Thyroid gland (tissue), 4 donors: ENCODE measurements at regions not wholly inside any gene's neighbourhood (a gene's known extent, or its start where the extent isn't known, plus 50 kb on each side); places are given as distances from the start of the nearest gene placed in this dataset.

Source experiments
- DNase-seq, 2 donors: peaks; one replicate each; pipeline ENCODE4 v3.0.0-alpha.2; 2019
- H3K27ac ChIP-seq, 3 donors: fragments of 200-600 bp; sonication (generic); 1 replicate in 2 of 3; 2 replicates in 1 of 3; pipeline ENCODE4 v1.5.1; 2016 to 2019; ENCODE audit warnings: mild to moderate bottlenecking in 1 of 3, moderate library complexity in 1 of 3
- H3K27me3 ChIP-seq: fragments of 200-600 bp; sonication (generic); one replicate; pipeline ENCODE4 v1.5.1; 2019
- H3K36me3 ChIP-seq, 2 donors: fragments of 200-600 bp; sonication (generic); one replicate each; pipeline ENCODE4 v1.5.1; 2016 to 2019
- H3K4me1 ChIP-seq, 2 donors: fragments of 200-600 bp; sonication (generic); one replicate each; pipeline ENCODE4 v1.5.1; 2017 to 2019
- H3K4me3 ChIP-seq, 3 donors: fragments of 200-600 bp; sonication (generic); replicated peaks in 1 of 3; 1 replicate in 2 of 3; 2 replicates in 1 of 3; pipeline ENCODE4 v1.5.1; 2016; ENCODE audit warnings: mild to moderate bottlenecking in 1 of 3
- H3K9me3 ChIP-seq: fragments of 200-600 bp; sonication (generic); one replicate; pipeline ENCODE4 v1.5.1; 2017
- POLR2A ChIP-seq, 2 donors: fragments of 450-650 bp; IDR thresholded peaks; one replicate each; pipeline ENCODE4 v1.6.1; 2017; ENCODE audit warnings: antibody characterized with exemption in 2 of 2, mild to moderate bottlenecking in 2 of 2, moderate library complexity in 1 of 2
- WGBS, 2 donors: methylation state at CpG; one replicate each; pipeline ENCODE4 v1.1.5; 2017; 5-methylcytosine and 5-hydroxymethylcytosine counted together
- intact Hi-C: fragments of 100-400 bp; cut with DNase I; formaldehyde crosslinking; loops from one replicate; pipeline ENCODE4 v1.15.1; 2023
- TF ChIP-seq, protein P1 (sequence below), 6 experiments: fragments of 200-600 bp in 3 of 6; fragments of 450-650 bp in 3 of 6; sonication (generic) in 3 of 6; IDR thresholded peaks; one replicate each; pipeline ENCODE4 v1.5.1; 2016 to 2019; ENCODE audit warnings: antibody characterized with exemption in 6 of 6, mild to moderate bottlenecking in 2 of 6, inconsistent platforms in 1 of 6, moderate library complexity in 1 of 6

GRCh38 chr10:35765066-35765527, 123.0 kb upstream of the FZD8 start:
- Histone ChIP-seq H3K4me3 (no peak overlapping the region), H3K36me3 (no peaks in the 10 kb centered on the region), H3K27me3 (no peaks in the 10 kb centered on the region), H3K4me1 (no peaks in the 10 kb centered on the region), H3K9me3 (no peaks in the 10 kb centered on the region), H3K27ac (no peak overlapping the region)
- WGBS, 2 donors: 45 to 51% methylated on average over 24 of the region's 24 CpGs
- TF ChIP-seq, protein P1, sequence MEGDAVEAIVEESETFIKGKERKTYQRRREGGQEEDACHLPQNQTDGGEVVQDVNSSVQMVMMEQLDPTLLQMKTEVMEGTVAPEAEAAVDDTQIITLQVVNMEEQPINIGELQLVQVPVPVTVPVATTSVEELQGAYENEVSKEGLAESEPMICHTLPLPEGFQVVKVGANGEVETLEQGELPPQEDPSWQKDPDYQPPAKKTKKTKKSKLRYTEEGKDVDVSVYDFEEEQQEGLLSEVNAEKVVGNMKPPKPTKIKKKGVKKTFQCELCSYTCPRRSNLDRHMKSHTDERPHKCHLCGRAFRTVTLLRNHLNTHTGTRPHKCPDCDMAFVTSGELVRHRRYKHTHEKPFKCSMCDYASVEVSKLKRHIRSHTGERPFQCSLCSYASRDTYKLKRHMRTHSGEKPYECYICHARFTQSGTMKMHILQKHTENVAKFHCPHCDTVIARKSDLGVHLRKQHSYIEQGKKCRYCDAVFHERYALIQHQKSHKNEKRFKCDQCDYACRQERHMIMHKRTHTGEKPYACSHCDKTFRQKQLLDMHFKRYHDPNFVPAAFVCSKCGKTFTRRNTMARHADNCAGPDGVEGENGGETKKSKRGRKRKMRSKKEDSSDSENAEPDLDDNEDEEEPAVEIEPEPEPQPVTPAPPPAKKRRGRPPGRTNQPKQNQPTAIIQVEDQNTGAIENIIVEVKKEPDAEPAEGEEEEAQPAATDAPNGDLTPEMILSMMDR (IDR thresholded peaks at IDR 0.05): no peak
- no peak for TF ChIP-seq POLR2A (IDR thresholded peaks at IDR 0.05)
- intact Hi-C loops: no loop called here
- DNase-seq: peak; percentile 6 to 8

DNA sequence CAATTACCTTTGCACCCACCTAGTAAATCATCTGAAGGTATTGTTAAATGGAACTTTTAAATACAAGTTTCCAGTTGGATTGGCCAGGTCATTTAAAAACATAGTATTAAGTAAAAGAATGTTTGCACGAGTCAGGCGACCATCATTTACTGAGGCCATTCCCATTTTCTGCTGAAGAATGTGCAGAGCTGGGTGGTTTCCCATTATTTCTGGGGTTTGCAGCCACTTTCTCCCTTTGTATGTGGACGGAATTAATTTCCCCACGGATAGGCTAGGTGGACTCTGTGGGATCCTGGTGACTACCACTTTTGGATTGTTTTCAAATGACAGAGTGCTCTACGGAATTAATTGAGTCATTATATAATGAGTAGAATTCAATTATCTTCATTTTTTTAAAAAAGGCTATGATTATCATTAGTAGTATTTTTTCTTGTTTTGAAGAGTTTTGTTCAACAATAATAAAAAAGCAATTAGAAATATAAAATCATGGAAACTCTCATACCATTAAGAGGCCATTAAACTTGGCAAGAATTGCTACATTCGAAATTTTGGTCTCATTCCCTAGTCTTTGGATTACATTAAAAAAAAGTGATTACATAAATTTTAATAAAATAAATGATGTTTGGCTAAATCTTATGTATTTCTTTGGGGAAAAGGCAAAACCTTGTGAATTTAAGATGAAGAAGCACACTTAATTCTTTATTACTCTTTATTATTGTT, 120.4 kb upstream of the FZD8 start:
- Histone ChIP-seq H3K36me3 (no peaks in the 10 kb centered on the region), H3K27me3 (no peaks in the 10 kb centered on the region), H3K27ac (no peak overlapping the region), H3K9me3 (no peaks in the 10 kb centered on the region), H3K4me1 (no peaks in the 10 kb centered on the region), H3K4me3 (no peak overlapping the region)
- TF ChIP-seq, protein P1 (IDR thresholded peaks at IDR 0.05): no peak
- TF ChIP-seq POLR2A (IDR thresholded peaks at IDR 0.05): no peak
- no peak for DNase-seq
- WGBS, 2 donors: 76 to 85% methylated on average over 6 of the region's 6 CpGs
- intact Hi-C loops: no loop called here

DNA sequence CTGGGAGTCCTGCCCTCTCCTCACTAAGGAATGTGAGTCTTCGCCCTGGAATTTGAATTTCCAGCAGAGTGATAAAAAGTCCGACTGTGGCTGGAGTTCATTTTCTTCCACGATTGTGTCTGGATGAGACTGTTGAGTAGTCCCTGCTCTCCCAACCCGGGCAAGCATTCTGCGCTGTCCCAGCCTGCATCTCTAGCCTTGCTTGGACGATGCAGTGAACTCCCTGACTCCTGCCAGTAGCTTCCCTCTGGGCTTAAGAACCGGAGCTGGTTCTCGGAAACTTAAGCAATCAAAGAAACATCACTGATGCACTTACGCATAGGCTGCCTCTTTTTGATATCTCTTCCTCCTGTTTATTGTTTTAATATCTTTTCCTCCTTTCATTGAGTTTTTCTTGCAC, 116.0 kb upstream of the FZD8 start:
- 70 to 81% methylated on average over 6 to 9 of the region's 9 CpGs for WGBS, 2 donors
- intact Hi-C loops: no loop called here
- TF ChIP-seq POLR2A (IDR thresholded peaks at IDR 0.05): no peak
- TF ChIP-seq, protein P1 (IDR thresholded peaks at IDR 0.05): no peak
- no peaks in the 10 kb centered on the region for H3K9me3 ChIP-seq
- peak; percentile 6 to 8 for DNase-seq
- no peaks in the 10 kb centered on the region for H3K27me3 ChIP-seq
- H3K4me1 ChIP-seq: no peaks in the 10 kb centered on the region
- no peak overlapping the region for H3K27ac ChIP-seq
- no peaks in the 10 kb centered on the region for H3K36me3 ChIP-seq
- no peak overlapping the region for H3K4me3 ChIP-seq

DNA sequence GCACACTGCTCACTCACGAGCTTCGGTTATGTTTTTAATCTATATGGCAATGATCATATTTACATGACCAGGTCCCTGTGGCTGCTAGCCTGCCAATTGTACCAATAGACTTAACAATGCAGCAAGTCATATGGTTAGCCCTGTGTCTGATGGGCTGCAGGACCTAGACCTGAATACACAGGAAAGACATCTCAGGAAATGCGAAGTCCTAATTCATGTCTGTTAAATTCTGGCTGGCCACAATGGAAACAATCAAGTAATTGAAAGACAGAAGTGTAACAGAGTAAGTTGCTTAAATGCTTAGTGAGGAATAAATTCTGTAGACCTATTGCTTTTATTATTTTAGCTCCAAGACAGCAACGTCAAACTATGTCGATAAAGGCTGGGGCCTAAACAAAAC, 112.4 kb upstream of the FZD8 start:
- H3K36me3 ChIP-seq: no peaks in the 10 kb centered on the region
- TF ChIP-seq POLR2A (IDR thresholded peaks at IDR 0.05): no peak
- TF ChIP-seq, protein P1 (IDR thresholded peaks at IDR 0.05): no peak
- no peak for DNase-seq
- intact Hi-C loops: no loop called here
- WGBS, 2 donors: 81 to 82% methylated on average over 5 of the region's 5 CpGs
- H3K27me3 ChIP-seq: no peaks in the 10 kb centered on the region
- no peak overlapping the region for H3K4me3 ChIP-seq
- no peak overlapping the region for H3K27ac ChIP-seq
- no peaks in the 10 kb centered on the region for H3K4me1 ChIP-seq
- no peaks in the 10 kb centered on the region for H3K9me3 ChIP-seq
